ENCODE measurements at regions not wholly inside any gene's neighbourhood (a gene's known extent, or its start where the extent isn't known, plus 50 kb on each side); places are given as distances from the start of the nearest gene placed in this dataset.

- no peak for TF ChIP-seq CTCF (conservative IDR thresholded peaks at IDR 0.05; ENCODE audit: low read length)
- TF ChIP-seq EZH2phosphoT487 (IDR thresholded peaks at IDR 0.05; ENCODE audit: borderline replicate concordance) = no peak
These were observed 712.1 kb upstream of the MMS22L start for GRCh38 chr6:97995158-97995557.
